BLaER1 (cell line): ENCODE measurements at regions not wholly inside any gene's neighbourhood (a gene's known extent, or its start where the extent isn't known, plus 50 kb on each side); places are given as distances from the start of the nearest gene placed in this dataset.
"Not testable (repeated sequence)": the region's sequence is repeated elsewhere in the genome, so short reads cannot be mapped to it uniquely, and the experiment has no call there.

Experiments used
- H3K27ac ChIP-seq: shearing (Covaris generic); formaldehyde crosslinking; 2 replicates; pipeline ENCODE4 v1.8.1; 2022
- H3K27me3 ChIP-seq: shearing (Covaris generic); formaldehyde crosslinking; 2 replicates; pipeline ENCODE4 v1.8.1; 2022
- H3K36me3 ChIP-seq: shearing (Covaris generic); formaldehyde crosslinking; 2 replicates; pipeline ENCODE4 v1.8.1; 2022
- H3K4me1 ChIP-seq: shearing (Covaris generic); formaldehyde crosslinking; 2 replicates; pipeline ENCODE4 v1.8.1; 2022
- H3K4me2 ChIP-seq: shearing (Covaris generic); formaldehyde crosslinking; 2 replicates; pipeline ENCODE4 v1.8.1; 2022
- H3K4me3 ChIP-seq: shearing (Covaris generic); formaldehyde crosslinking; 2 replicates; pipeline ENCODE4 v1.8.1; 2022
- H3K9ac ChIP-seq: shearing (Covaris generic); formaldehyde crosslinking; 2 replicates; pipeline ENCODE4 v1.8.1; 2022
- H3K9me3 ChIP-seq: shearing (Covaris generic); formaldehyde crosslinking; 2 replicates; pipeline ENCODE4 v1.8.1; 2022
- H4K20me1 ChIP-seq: shearing (Covaris generic); formaldehyde crosslinking; 2 replicates; pipeline ENCODE4 v1.8.1; 2022
- Cebpa-rat ChIP-seq: shearing (Covaris generic); IDR thresholded peaks from 2 replicates; pipeline ENCODE4 v1.8.1; 2022

DNA sequence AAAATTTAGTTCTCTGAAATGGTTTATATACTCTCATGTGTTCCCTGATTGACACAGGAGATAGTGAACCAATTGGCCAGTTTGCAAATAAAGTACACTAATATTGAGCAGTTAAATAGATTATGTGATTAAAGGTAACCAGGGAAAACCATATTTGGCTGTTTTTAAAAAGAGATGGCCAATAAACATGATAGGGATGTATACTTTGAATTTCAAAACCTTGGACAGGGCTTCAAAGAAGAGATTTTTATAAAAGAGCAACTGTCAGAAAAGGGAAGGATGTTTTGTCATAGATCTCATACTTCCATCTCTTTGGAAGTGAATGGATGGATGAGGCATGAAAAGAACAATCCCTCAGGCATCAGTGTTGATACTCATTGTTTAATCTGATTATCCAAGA is 825.3 kb downstream of the STIM2 start:
- H4K20me1 ChIP-seq = no peaks in the 10 kb centered on the region
- no peak overlapping the region for H3K4me3 ChIP-seq
- H3K9ac ChIP-seq = no peak overlapping the region
- no peak for TF ChIP-seq Cebpa-rat
- no peak overlapping the region for H3K27ac ChIP-seq
- no peaks in the 10 kb centered on the region for H3K27me3 ChIP-seq
- H3K4me1 ChIP-seq = no peaks in the 10 kb centered on the region
- H3K36me3 ChIP-seq = no peaks in the 10 kb centered on the region
- H3K9me3 ChIP-seq = no peaks in the 10 kb centered on the region
- H3K4me2 ChIP-seq = no peak overlapping the region

DNA sequence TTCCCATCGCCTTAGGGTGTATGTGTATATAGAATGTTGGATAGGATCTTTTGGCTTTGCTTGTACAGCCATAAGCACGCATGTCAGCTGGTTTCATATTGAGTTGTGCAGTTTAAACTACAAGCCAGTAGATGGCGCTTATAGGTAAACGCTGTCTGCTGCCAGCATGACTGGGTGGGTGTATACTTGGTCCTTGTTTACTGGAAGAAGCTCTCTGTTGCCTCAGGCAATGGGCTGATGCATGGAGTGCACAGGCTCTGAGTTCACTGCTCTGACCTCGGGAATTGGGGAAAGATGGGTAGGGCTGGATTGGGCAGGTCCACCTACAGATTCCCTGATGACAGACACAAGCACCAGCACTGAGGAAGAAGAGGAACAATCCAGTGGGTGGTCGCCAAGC is 831.5 kb downstream of the STIM2 start:
- Histone ChIP-seq H3K4me3 (no peak overlapping the region), H3K27me3 (no peaks in the 10 kb centered on the region), H3K27ac (no peak overlapping the region), H3K9me3 (no peaks in the 10 kb centered on the region), H3K4me1 (no peaks in the 10 kb centered on the region), H3K4me2 (no peak overlapping the region), H3K36me3 (no peaks in the 10 kb centered on the region), H3K9ac (no peak overlapping the region), H4K20me1 (no peaks in the 10 kb centered on the region)
- TF ChIP-seq Cebpa-rat = no peak

DNA sequence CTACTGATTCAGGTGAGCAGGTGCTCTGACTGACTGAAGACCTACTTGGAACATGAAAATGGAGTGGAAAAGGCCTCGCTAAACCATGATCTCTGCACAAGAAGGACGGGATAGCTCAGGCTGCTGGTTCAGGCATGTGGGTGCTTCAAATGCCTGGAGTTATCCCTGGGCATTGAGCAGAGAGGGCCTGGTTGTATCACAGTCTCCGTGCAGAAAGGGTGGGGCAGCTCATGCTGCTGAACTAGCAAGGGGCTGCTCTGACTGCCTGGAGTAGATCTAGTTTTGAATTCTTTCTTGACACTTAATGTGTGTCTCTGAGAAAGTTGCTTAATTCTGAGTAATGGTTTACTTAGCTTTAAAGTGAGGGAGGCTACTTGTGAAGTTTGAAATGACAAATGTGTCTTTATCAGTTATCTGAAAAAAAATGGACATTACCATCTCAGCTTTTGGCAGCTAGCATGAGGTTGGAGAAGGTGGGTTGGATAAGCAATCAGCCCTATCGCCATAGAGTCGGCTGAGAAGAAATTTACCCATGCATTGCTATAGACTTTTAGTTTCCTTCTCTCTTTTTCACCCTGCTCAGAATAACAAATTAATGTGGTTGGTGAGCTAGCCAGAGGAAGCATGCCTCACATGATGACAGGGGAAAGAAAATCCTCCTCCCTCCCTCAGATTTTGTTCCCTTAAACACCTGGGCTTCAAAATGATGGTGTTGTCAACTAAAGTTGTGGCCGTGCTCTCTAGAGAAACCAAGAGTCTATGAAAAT is 832.4 kb downstream of the STIM2 start:
- no peak overlapping the region for H3K4me2 ChIP-seq
- H3K27me3 ChIP-seq = no peaks in the 10 kb centered on the region
- H3K4me3 ChIP-seq = no peak overlapping the region
- H3K27ac ChIP-seq = no peak overlapping the region
- no peaks in the 10 kb centered on the region for H3K36me3 ChIP-seq
- no peaks in the 10 kb centered on the region for H3K4me1 ChIP-seq
- H4K20me1 ChIP-seq = no peaks in the 10 kb centered on the region
- TF ChIP-seq Cebpa-rat = no peak
- no peak overlapping the region for H3K9ac ChIP-seq
- no peaks in the 10 kb centered on the region for H3K9me3 ChIP-seq

DNA sequence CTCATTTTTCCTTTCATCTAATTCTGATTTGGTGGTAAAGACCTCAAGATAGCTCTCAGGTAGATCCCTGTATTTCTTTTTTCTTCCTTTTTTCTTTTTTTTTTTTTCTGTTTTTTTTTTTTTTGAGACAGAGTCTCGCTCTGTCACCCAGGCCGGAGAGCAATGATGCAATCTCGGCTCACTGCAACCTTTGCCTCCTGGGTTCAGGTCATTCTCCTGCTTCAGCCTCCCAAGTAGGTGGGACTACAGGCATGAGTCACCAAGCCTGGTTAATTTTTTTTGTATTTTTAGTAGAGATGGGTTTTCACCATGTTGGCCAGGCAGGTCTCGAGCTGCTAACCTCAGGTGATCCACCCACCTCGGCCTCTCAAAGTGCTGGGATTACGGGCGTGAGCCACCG is 835.6 kb downstream of the STIM2 start:
- not testable (repeated sequence) for H3K36me3 ChIP-seq, H3K4me3 ChIP-seq, H4K20me1 ChIP-seq, H3K4me1 ChIP-seq, H3K9me3 ChIP-seq, H3K9ac ChIP-seq, H3K27me3 ChIP-seq, H3K27ac ChIP-seq, H3K4me2 ChIP-seq

DNA sequence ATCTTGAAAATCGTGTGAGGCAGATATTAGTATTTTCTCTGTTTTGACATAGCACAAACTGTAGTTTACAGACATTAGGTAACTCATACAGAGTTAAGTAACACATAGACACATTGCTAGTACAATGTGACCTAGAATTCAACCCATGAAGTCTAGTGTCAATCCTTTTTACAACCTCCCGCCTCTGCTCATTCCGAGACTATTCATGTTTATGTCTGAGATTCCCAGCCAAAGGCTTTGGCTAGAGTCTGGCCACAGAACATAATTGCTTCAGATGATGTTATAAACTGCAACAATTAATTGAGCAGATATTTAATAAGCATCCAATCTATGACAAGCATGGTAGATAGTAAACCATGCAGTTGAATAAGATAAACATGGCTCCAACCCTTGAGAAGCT is 841.0 kb downstream of the STIM2 start:
- no peaks in the 10 kb centered on the region for H3K9me3 ChIP-seq
- no peak overlapping the region for H3K4me3 ChIP-seq
- no peaks in the 10 kb centered on the region for H3K4me1 ChIP-seq
- no peaks in the 10 kb centered on the region for H3K36me3 ChIP-seq
- TF ChIP-seq Cebpa-rat = no peak
- no peak overlapping the region for H3K9ac ChIP-seq
- no peaks in the 10 kb centered on the region for H4K20me1 ChIP-seq
- no peak overlapping the region for H3K4me2 ChIP-seq
- H3K27me3 ChIP-seq = no peaks in the 10 kb centered on the region
- H3K27ac ChIP-seq = no peak overlapping the region

DNA sequence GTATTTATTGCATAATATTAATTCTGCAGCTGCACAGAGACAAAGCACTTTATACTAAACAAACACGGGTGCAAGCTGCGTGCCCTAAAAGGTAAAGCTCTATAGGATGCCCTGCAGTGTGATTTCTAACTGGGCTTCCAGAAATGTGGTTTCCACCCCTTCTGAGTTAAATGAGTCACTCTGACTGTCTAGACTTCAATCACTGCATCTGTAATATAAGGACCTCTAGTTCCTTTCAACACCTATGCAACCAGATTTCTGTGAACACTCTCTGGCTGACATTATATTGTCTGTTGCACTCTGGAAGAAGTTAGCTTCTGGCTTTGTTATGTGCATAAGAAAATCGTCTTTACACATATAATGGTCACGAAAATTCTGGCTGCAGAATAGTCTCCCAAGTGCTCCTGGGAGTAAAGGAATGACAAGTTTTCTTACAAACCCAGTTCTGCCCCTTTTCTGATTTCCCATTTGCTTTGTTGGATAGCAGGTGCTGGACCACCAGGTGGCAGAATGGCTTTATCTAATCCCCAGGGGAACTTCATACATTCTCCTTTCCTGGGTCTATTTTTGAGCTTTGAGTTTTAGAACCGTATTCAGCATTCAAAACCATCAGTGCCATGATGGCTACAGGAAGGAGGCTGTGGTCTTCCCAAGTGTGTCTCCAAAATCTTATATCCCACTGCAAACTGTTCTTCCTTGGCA is 842.2 kb downstream of the STIM2 start:
- TF ChIP-seq Cebpa-rat = no peak
- Histone ChIP-seq H4K20me1 (no peaks in the 10 kb centered on the region), H3K36me3 (no peaks in the 10 kb centered on the region), H3K27me3 (no peaks in the 10 kb centered on the region), H3K9ac (no peak overlapping the region), H3K4me3 (no peak overlapping the region), H3K9me3 (no peaks in the 10 kb centered on the region), H3K4me2 (no peak overlapping the region), H3K4me1 (no peaks in the 10 kb centered on the region), H3K27ac (no peak overlapping the region)

DNA sequence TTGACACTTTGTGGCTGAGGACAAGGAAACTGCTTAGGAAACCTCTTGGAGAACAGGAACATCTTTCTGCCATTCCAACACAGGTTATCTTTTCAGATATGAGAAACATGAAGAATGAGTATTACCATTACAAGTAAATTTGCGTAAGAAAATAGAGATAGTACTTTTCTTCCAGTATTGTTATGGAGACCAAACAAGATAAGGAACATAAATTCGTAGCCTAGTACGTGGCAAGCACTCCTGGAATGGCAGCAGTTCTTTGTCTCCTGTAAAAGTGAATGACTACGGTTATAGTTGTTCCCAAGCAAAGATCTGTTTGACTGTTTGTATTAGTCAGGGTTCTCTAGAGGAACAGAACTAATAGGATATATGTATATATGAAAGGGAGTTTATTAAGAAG is 843.1 kb downstream of the STIM2 start:
- H3K4me3 ChIP-seq = no peak overlapping the region
- no peak overlapping the region for H3K27ac ChIP-seq
- no peaks in the 10 kb centered on the region for H3K36me3 ChIP-seq
- no peak overlapping the region for H3K9ac ChIP-seq
- no peaks in the 10 kb centered on the region for H3K4me1 ChIP-seq
- no peaks in the 10 kb centered on the region for H3K27me3 ChIP-seq
- TF ChIP-seq Cebpa-rat = no peak
- no peaks in the 10 kb centered on the region for H4K20me1 ChIP-seq
- no peak overlapping the region for H3K4me2 ChIP-seq
- no peaks in the 10 kb centered on the region for H3K9me3 ChIP-seq

DNA sequence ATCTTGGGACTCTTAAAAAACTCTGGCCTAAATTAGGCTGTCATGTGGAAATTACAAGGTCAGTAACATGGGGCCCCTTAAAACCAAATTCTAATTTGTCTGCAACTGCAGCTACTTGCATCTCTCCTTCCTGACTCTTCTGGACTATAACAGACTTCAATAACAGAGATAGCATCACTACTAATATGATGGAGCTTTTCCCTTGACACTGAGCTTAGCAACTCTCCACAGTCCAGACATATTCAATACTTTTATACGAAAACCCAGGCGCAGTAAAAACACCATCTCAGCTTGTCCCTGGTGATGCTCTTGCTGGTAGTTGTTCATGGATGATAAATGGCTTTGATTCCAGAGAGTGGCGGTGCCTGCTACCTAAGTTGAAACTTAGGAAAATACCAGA is 850.4 kb downstream of the STIM2 start:
- Histone ChIP-seq H3K9ac (no peak overlapping the region), H3K4me3 (no peak overlapping the region), H3K36me3 (no peaks in the 10 kb centered on the region), H3K27me3 (no peaks in the 10 kb centered on the region), H3K4me1 (no peaks in the 10 kb centered on the region), H4K20me1 (no peaks in the 10 kb centered on the region), H3K9me3 (no peaks in the 10 kb centered on the region), H3K27ac (no peak overlapping the region), H3K4me2 (no peak overlapping the region)
- TF ChIP-seq Cebpa-rat = no peak

DNA sequence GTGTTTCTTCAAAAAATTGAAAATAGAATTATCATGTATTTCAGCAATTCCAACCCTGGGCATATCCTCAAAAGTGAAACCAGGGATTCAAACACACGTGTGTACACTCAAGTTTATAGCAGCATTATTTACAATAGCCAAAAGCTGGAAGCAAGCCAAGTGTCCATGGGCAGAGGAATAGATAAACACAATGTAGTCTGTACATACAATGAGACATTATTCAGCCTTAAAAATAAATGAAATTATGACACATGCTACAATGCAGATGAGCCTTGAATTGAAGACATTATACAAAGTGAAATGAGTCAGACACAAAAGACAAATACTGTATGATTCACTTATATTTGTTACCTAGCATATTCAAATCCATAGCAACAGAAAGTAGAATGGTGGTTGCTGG is 853.4 kb downstream of the STIM2 start:
- H3K4me1 ChIP-seq = no peaks in the 10 kb centered on the region
- H3K4me3 ChIP-seq = no peak overlapping the region
- H3K27me3 ChIP-seq = no peaks in the 10 kb centered on the region
- H4K20me1 ChIP-seq = no peaks in the 10 kb centered on the region
- no peak for TF ChIP-seq Cebpa-rat
- H3K9me3 ChIP-seq = no peaks in the 10 kb centered on the region
- no peak overlapping the region for H3K4me2 ChIP-seq
- no peak overlapping the region for H3K9ac ChIP-seq
- no peaks in the 10 kb centered on the region for H3K36me3 ChIP-seq
- H3K27ac ChIP-seq = no peak overlapping the region

DNA sequence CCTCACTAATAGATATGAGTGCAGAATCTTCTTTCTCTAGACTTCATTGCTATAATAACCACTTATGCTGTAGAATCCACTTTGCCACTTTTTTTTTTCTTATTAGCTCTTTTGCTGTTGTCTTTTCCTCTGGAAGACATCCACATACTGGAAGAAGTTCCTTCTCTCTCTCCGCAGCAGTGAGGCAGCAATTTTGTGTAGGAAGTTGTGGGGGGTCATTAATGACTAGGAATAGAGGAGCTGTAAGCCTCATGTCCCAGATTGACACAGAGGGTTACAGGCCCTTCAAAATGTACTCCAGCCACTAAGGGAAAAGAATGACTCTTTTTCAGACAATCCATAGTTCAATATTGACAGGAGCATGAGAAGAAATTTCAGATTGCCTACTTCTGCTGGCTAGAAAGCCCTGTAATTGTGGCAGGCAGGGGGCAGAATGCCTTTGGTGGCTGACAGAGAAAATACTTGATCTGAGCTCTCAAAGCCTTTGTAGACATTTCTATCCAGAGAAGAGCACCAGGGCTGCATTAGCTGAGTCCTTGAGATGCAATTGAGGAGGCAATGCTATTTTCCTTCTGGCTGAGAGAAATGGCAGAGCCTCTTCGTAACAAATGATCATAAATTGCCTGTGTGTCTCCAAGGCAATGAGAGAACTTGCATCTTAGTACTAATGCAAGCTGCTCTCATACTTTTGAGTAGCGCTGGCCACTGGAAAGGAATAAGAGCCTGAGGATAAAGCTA is 856.2 kb downstream of the STIM2 start:
- no peak for TF ChIP-seq Cebpa-rat
- Histone ChIP-seq H3K4me2 (no peak overlapping the region), H3K9ac (no peak overlapping the region), H3K36me3 (no peaks in the 10 kb centered on the region), H3K27ac (no peak overlapping the region), H4K20me1 (no peaks in the 10 kb centered on the region), H3K9me3 (no peaks in the 10 kb centered on the region), H3K4me1 (no peaks in the 10 kb centered on the region), H3K4me3 (no peak overlapping the region), H3K27me3 (no peaks in the 10 kb centered on the region)
